Smooth muscle cell (in vitro differentiated cells): ENCODE measurements at regions not wholly inside any gene's neighbourhood (a gene's known extent, or its start where the extent isn't known, plus 50 kb on each side); places are given as distances from the start of the nearest gene placed in this dataset.
"Not testable (repeated sequence)": the region's sequence is repeated elsewhere in the genome, so short reads cannot be mapped to it uniquely, and the experiment has no call there.

Experiments used
- DNase-seq: peaks from one replicate; lab custom pipeline; 2025; ENCODE audit not compliant: unreplicated experiment; lab: John Stamatoyannopoulos, UW
- H2AFZ ChIP-seq: fragments of 200-600 bp; sonication (generic); 2 replicates; pipeline ENCODE4 v1.6.0; 2016; ENCODE audit warnings: antibody characterized with exemption, low read depth, mild to moderate bottlenecking
- H3F3A ChIP-seq: fragments of 200-600 bp; sonication (generic); 2 replicates; pipeline ENCODE4 v1.6.0; 2017; ENCODE audit warnings: antibody characterized with exemption, low read depth
- H3K27ac ChIP-seq: fragments of 200-600 bp; sonication (generic); 2 replicates; pipeline ENCODE4 v1.5.1; 2016; ENCODE audit warnings: low read depth, mild to moderate bottlenecking
- H3K27me3 ChIP-seq: fragments of 200-600 bp; sonication (generic); 2 replicates; pipeline ENCODE4 v1.6.1; 2016; ENCODE audit warnings: low read depth, mild to moderate bottlenecking
- H3K36me3 ChIP-seq: fragments of 200-600 bp; sonication (generic); 2 replicates; pipeline ENCODE4 v1.5.1; 2016; ENCODE audit warnings: low read depth
- H3K4me1 ChIP-seq: fragments of 200-600 bp; sonication (generic); 2 replicates; pipeline ENCODE4 v1.5.1; 2016; ENCODE audit warnings: low read depth
- H3K4me2 ChIP-seq: fragments of 200-600 bp; sonication (generic); 2 replicates; pipeline ENCODE4 v1.6.0; 2016; ENCODE audit warnings: mild to moderate bottlenecking
- H3K4me3 ChIP-seq: fragments of 200-600 bp; sonication (generic); 2 replicates; pipeline ENCODE4 v1.5.1; 2016; ENCODE audit warnings: mild to moderate bottlenecking
- H3K79me2 ChIP-seq: fragments of 200-600 bp; sonication (generic); 2 replicates; pipeline ENCODE4 v1.6.0; 2016; ENCODE audit warnings: low read depth, mild to moderate bottlenecking
- H3K9ac ChIP-seq: fragments of 200-600 bp; sonication (generic); 2 replicates; pipeline ENCODE4 v1.6.0; 2016; ENCODE audit warnings: low read depth
- H3K9me3 ChIP-seq: fragments of 200-600 bp; sonication (generic); replicated peaks from 2 replicates; pipeline ENCODE4 v1.5.1; 2016; ENCODE audit warnings: low read depth
- H4K20me1 ChIP-seq: fragments of 200-600 bp; sonication (generic); 2 replicates; pipeline ENCODE4 v1.6.0; 2016; ENCODE audit warnings: low read depth
- CTCF ChIP-seq: fragments of 200-600 bp; sonication (generic); IDR thresholded peaks from 2 replicates; pipeline ENCODE4 v1.5.1; 2017; ENCODE audit warnings: borderline replicate concordance, mild to moderate bottlenecking, antibody characterized with exemption; ENCODE audit not compliant: insufficient read depth, poor library complexity, severe bottlenecking
- WGBS: methylation state at CpG from one replicate; pipeline ENCODE4 v1.1.7; 2016; ENCODE audit warnings: low lambda C conversion rate; 5-methylcytosine and 5-hydroxymethylcytosine counted together

DNA sequence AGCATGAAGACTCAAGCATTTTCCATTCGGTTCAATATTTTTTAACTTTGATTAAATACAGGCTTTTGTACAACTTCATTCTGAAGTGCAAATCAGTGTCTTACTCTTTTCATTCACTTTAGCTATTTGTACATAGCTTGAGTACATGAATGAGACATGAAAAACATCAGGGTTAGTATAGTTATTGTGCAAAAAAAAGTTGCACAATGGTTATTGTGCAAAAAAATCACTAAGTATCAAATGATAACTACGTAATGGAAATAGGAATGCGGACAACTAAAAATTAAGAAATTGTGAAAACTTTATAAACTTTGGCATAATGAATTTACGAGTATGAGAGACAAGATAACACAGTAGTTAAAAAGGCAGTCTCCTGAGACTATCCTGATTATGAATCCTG is 442.9 kb downstream of the ARL4A start:
- WGBS = 92% methylated on average over 4 of the region's 4 CpGs
- H2AFZ ChIP-seq = no peak overlapping the region
- H3F3A ChIP-seq = no peaks in the 10 kb centered on the region
- no peak overlapping the region for H3K27ac ChIP-seq
- no peak overlapping the region for H3K4me2 ChIP-seq
- H3K9ac ChIP-seq = no peak overlapping the region
- no peaks in the 10 kb centered on the region for H4K20me1 ChIP-seq
- H3K4me1 ChIP-seq = no peaks in the 10 kb centered on the region
- no peak for DNase-seq
- TF ChIP-seq CTCF = no peak
- no peaks in the 10 kb centered on the region for H3K9me3 ChIP-seq
- H3K79me2 ChIP-seq = no peaks in the 10 kb centered on the region
- no peaks in the 10 kb centered on the region for H3K36me3 ChIP-seq
- H3K27me3 ChIP-seq = no peaks in the 10 kb centered on the region
- no peak overlapping the region for H3K4me3 ChIP-seq

GRCh38 chr7:13130906-13131305 is 443.5 kb downstream of the ARL4A start:
- WGBS = 95% methylated on average over 3 of the region's 3 CpGs
- DNase-seq, H3K4me2 ChIP-seq, H3K9ac ChIP-seq, H3K4me3 ChIP-seq, H3K4me1 ChIP-seq, H3K27ac ChIP-seq, H3K9me3 ChIP-seq, H3K36me3 ChIP-seq, H3K79me2 ChIP-seq, H2AFZ ChIP-seq, H3K27me3 ChIP-seq, H3F3A ChIP-seq, H4K20me1 ChIP-seq: not testable (repeated sequence)

- Histone ChIP-seq H3K9me3 (no peaks in the 10 kb centered on the region), H3K9ac (no peak overlapping the region), H3K36me3 (no peaks in the 10 kb centered on the region), H3K4me1 (no peaks in the 10 kb centered on the region), H3F3A (no peaks in the 10 kb centered on the region), H4K20me1 (no peaks in the 10 kb centered on the region), H3K4me2 (no peak overlapping the region), H2AFZ (no peak overlapping the region), H3K79me2 (no peaks in the 10 kb centered on the region), H3K4me3 (no peak overlapping the region), H3K27me3 (no peaks in the 10 kb centered on the region), H3K27ac (no peak overlapping the region)
- no peak for TF ChIP-seq CTCF
- DNase-seq = no peak
Observed at GRCh38 chr7:13132314-13132713, 444.9 kb downstream of the ARL4A start.

DNA sequence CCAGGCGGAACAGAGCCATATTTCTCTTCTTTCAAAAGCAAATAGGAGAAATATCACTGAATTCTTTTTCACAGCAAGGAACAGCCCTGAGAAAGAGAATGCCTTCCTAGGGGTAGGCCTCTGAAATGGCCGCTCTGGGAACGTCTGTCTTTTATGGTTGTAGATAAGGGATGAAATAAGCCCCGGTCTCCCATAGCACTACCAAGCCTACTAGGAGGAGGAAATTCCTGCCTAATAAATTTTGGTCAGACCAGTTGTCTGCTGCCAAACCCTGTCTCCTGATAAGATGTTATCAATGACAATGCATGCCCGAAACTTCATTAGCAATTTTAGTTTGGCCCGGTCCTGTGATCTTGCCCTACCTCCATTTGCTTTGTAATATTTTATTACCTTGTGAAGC is 448.9 kb downstream of the ARL4A start:
- not testable (repeated sequence) for H3K27ac ChIP-seq, H3K36me3 ChIP-seq, H4K20me1 ChIP-seq, H3F3A ChIP-seq, H3K27me3 ChIP-seq, DNase-seq, H3K4me3 ChIP-seq, H2AFZ ChIP-seq, H3K4me2 ChIP-seq, H3K79me2 ChIP-seq, H3K9ac ChIP-seq, H3K4me1 ChIP-seq, H3K9me3 ChIP-seq
- WGBS = 88% methylated on average over 6 of the region's 6 CpGs

- Histone ChIP-seq H3F3A (no peaks in the 10 kb centered on the region), H3K4me3 (no peak overlapping the region), H3K9me3 (no peaks in the 10 kb centered on the region), H3K27me3 (no peaks in the 10 kb centered on the region), H4K20me1 (no peaks in the 10 kb centered on the region), H3K4me2 (no peak overlapping the region), H3K4me1 (no peaks in the 10 kb centered on the region), H2AFZ (no peak overlapping the region), H3K27ac (no peak overlapping the region), H3K79me2 (no peaks in the 10 kb centered on the region), H3K36me3 (no peaks in the 10 kb centered on the region), H3K9ac (no peak overlapping the region)
- no peak for DNase-seq
- TF ChIP-seq CTCF = no peak
- WGBS = 92% methylated on average over 2 of the region's 2 CpGs
Observed at GRCh38 chr7:13139436-13139835, 452.0 kb downstream of the ARL4A start.
